ENCODE measurements at regions not wholly inside any gene's neighbourhood (a gene's known extent, or its start where the extent isn't known, plus 50 kb on each side); places are given as distances from the start of the nearest gene placed in this dataset.

GRCh38 chr13:85254641-85255040, 544.6 kb downstream of the SLITRK6 start:
- no peak for TF ChIP-seq CTCF (IDR thresholded peaks at IDR 0.05)
- TF ChIP-seq EZH2 (IDR thresholded peaks at IDR 0.05; ENCODE audit: borderline replicate concordance, insufficient read depth, low read depth, low read length, poor library complexity, severe bottlenecking), result no peak

Data from B cell (primary cell).